ENCODE measurements at regions not wholly inside any gene's neighbourhood (a gene's known extent, or its start where the extent isn't known, plus 50 kb on each side); places are given as distances from the start of the nearest gene placed in this dataset.

GRCh38 chr5:165028356-165028755 lies 1522.9 kb downstream of the MAT2B start:
- Histone ChIP-seq H3K79me2 (ENCODE audit: control insufficient read depth, insufficient read depth, low read length) (no peaks in the 10 kb centered on the region), H4K20me1 (ENCODE audit: control insufficient read depth, insufficient read depth, low read length, poor library complexity, severe bottlenecking) (no peaks in the 10 kb centered on the region), H3K4me3 (ENCODE audit: control extremely low read depth in 1 of 5, extremely low read depth in 1 of 5, insufficient read depth in 1 of 5, low read depth in 2 of 5, low read length in 4 of 5) (no peak overlapping the region), H3K27me3 (replicated peaks in 1 of 4; ENCODE audit: control extremely low read depth in 1 of 4, control insufficient read depth in 3 of 4, insufficient read depth in 4 of 4, low read length in 3 of 4) (no peaks in the 10 kb centered on the region), H2AFZ (ENCODE audit: insufficient read depth, low read depth, low read length, poor library complexity, severe bottlenecking) (no peak overlapping the region), H3K4me1 (ENCODE audit: control insufficient read depth in 2 of 2, insufficient read depth in 2 of 2, low read length in 2 of 2) (no peaks in the 10 kb centered on the region), H3K36me3 (replicated peaks in 1 of 2; ENCODE audit: control extremely low read depth in 1 of 2, control insufficient read depth in 1 of 2, extremely low read depth in 1 of 2, insufficient read depth in 2 of 2, low read length in 1 of 2) (no peaks in the 10 kb centered on the region), H3K4me2 (replicated peaks; ENCODE audit: low read depth, low read length, poor library complexity, severe bottlenecking) (no peak overlapping the region), H3K9me3 (ENCODE audit: control extremely low read depth in 1 of 3, control insufficient read depth in 2 of 3, insufficient read depth in 1 of 3, low read length in 2 of 3) (no peaks in the 10 kb centered on the region), H3K9ac (ENCODE audit: low read length) (no peak overlapping the region), H3K27ac (ENCODE audit: low read length in 2 of 2) (no peak overlapping the region)
- ATAC-seq (ENCODE audit: low read depth) = no peak
- POLR2A ChIA-PET = no interaction called here
- CTCF ChIA-PET = no interaction called here
- no peak for TF ChIP-seq CTCF (IDR thresholded peaks at IDR 0.05)
- no peak for TF ChIP-seq EZH2 (IDR thresholded peaks at IDR 0.05; ENCODE audit: borderline replicate concordance, insufficient read depth, low read depth, low read length, poor library complexity, severe bottlenecking)
- no peak for DNase-seq
- Mint-ChIP-seq H3K4me1 (no peaks in the 10 kb centered on the region), H3K9me3 (ENCODE audit: insufficient read depth) (peaks cover 2% of the 10 kb centered on the region), H3K27ac (no peak overlapping the region), H3K27me3 (no peaks in the 10 kb centered on the region), H3K4me3 (no peak overlapping the region)
- intact Hi-C loops (cut with micrococcal nuclease) = no loop called here
- WGBS (ENCODE audit: insufficient coverage) = no CpG with 5 or more reads among the region's 2 CpGs

GRCh38 chr5:165029099-165029870 lies 1523.9 kb downstream of the MAT2B start:
- Histone ChIP-seq H3K79me2 (ENCODE audit: control insufficient read depth, insufficient read depth, low read length) (no peaks in the 10 kb centered on the region), H3K27ac (ENCODE audit: low read length in 2 of 2) (no peak overlapping the region), H3K4me3 (ENCODE audit: control extremely low read depth in 1 of 5, extremely low read depth in 1 of 5, insufficient read depth in 1 of 5, low read depth in 2 of 5, low read length in 4 of 5) (no peak overlapping the region), H4K20me1 (ENCODE audit: control insufficient read depth, insufficient read depth, low read length, poor library complexity, severe bottlenecking) (no peaks in the 10 kb centered on the region), H2AFZ (ENCODE audit: insufficient read depth, low read depth, low read length, poor library complexity, severe bottlenecking) (no peak overlapping the region), H3K36me3 (replicated peaks in 1 of 2; ENCODE audit: control extremely low read depth in 1 of 2, control insufficient read depth in 1 of 2, extremely low read depth in 1 of 2, insufficient read depth in 2 of 2, low read length in 1 of 2) (no peaks in the 10 kb centered on the region), H3K9ac (ENCODE audit: low read length) (no peak overlapping the region), H3K9me3 (ENCODE audit: control extremely low read depth in 1 of 3, control insufficient read depth in 2 of 3, insufficient read depth in 1 of 3, low read length in 2 of 3) (no peaks in the 10 kb centered on the region), H3K4me2 (replicated peaks; ENCODE audit: low read depth, low read length, poor library complexity, severe bottlenecking) (no peak overlapping the region), H3K27me3 (replicated peaks in 1 of 4; ENCODE audit: control extremely low read depth in 1 of 4, control insufficient read depth in 3 of 4, insufficient read depth in 4 of 4, low read length in 3 of 4) (no peaks in the 10 kb centered on the region), H3K4me1 (ENCODE audit: control insufficient read depth in 2 of 2, insufficient read depth in 2 of 2, low read length in 2 of 2) (no peaks in the 10 kb centered on the region)
- POLR2A ChIA-PET = no interaction called here
- WGBS (ENCODE audit: insufficient coverage) = no CpG with 5 or more reads among the region's 3 CpGs
- CTCF ChIA-PET = no interaction called here
- Mint-ChIP-seq H3K27me3 (no peaks in the 10 kb centered on the region), H3K4me1 (no peaks in the 10 kb centered on the region), H3K4me3 (no peak overlapping the region), H3K27ac (no peak overlapping the region), H3K9me3 (ENCODE audit: insufficient read depth) (no peaks in the 10 kb centered on the region)
- TF ChIP-seq EZH2 (IDR thresholded peaks at IDR 0.05; ENCODE audit: borderline replicate concordance, insufficient read depth, low read depth, low read length, poor library complexity, severe bottlenecking) = no peak
- TF ChIP-seq CTCF (IDR thresholded peaks at IDR 0.05) = no peak
- intact Hi-C loops (cut with micrococcal nuclease) = no loop called here
- ATAC-seq (ENCODE audit: low read depth) (no peak), DNase-seq (no peak)
